ENCODE measurements at regions not wholly inside any gene's neighbourhood (a gene's known extent, or its start where the extent isn't known, plus 50 kb on each side); places are given as distances from the start of the nearest gene placed in this dataset.
"Not testable (repeated sequence)": the region's sequence is repeated elsewhere in the genome, so short reads cannot be mapped to it uniquely, and the experiment has no call there.

GRCh38 chr14:31911160-31911559, 165.9 kb upstream of the ARHGAP5 start:
- H3K27me3 ChIP-seq (ENCODE audit: control insufficient read depth, insufficient read depth, low read length), result no peaks in the 10 kb centered on the region
- no peaks in the 10 kb centered on the region for H3K36me3 ChIP-seq (ENCODE audit: control insufficient read depth, insufficient read depth, low read length)
- TF ChIP-seq, protein P1, sequence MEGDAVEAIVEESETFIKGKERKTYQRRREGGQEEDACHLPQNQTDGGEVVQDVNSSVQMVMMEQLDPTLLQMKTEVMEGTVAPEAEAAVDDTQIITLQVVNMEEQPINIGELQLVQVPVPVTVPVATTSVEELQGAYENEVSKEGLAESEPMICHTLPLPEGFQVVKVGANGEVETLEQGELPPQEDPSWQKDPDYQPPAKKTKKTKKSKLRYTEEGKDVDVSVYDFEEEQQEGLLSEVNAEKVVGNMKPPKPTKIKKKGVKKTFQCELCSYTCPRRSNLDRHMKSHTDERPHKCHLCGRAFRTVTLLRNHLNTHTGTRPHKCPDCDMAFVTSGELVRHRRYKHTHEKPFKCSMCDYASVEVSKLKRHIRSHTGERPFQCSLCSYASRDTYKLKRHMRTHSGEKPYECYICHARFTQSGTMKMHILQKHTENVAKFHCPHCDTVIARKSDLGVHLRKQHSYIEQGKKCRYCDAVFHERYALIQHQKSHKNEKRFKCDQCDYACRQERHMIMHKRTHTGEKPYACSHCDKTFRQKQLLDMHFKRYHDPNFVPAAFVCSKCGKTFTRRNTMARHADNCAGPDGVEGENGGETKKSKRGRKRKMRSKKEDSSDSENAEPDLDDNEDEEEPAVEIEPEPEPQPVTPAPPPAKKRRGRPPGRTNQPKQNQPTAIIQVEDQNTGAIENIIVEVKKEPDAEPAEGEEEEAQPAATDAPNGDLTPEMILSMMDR (IDR thresholded peaks at IDR 0.05; ENCODE audit: insufficient read depth, low read length, poor library complexity, severe bottlenecking), result no peak
- no peak overlapping the region for H3K4me3 ChIP-seq (ENCODE audit: low read depth, low read length)
- DNase-seq (ENCODE audit: low read depth), result no peak

GRCh38 chr14:31913370-31913769, 163.7 kb upstream of the ARHGAP5 start:
- DNase-seq (ENCODE audit: low read depth), result no peak
- Histone ChIP-seq H3K36me3 (ENCODE audit: control insufficient read depth, insufficient read depth, low read length) (no peaks in the 10 kb centered on the region), H3K4me3 (ENCODE audit: low read depth, low read length) (no peak overlapping the region), H3K27me3 (ENCODE audit: control insufficient read depth, insufficient read depth, low read length) (no peaks in the 10 kb centered on the region)
- TF ChIP-seq, protein P1 (IDR thresholded peaks at IDR 0.05; ENCODE audit: insufficient read depth, low read length, poor library complexity, severe bottlenecking), result no peak

GRCh38 chr14:31918289-31918688, 158.8 kb upstream of the ARHGAP5 start:
- DNase-seq (ENCODE audit: low read depth); H3K4me3 ChIP-seq (ENCODE audit: low read depth, low read length); H3K36me3 ChIP-seq (ENCODE audit: control insufficient read depth, insufficient read depth, low read length); H3K27me3 ChIP-seq (ENCODE audit: control insufficient read depth, insufficient read depth, low read length): not testable (repeated sequence)

DNA sequence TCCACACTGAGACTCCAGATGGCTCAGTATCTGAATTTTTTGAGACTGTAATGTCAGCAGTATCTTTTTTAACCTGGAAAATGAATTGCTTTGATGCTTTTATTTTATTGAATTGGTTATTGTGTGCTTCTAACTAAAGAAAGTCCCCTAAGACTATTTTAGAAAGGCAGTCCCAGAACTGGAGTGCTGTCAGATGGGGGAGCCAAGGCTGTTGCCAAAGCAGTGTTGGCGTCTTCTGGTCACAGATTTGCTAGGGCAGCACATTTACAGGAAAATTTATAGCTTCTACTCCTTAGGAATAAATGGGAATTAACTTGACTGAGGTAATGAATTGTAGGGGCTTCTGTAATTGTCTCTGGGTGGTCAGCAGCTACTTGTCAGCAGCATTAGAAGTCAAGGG, 157.1 kb upstream of the ARHGAP5 start:
- no peak overlapping the region for H3K4me3 ChIP-seq (ENCODE audit: low read depth, low read length)
- H3K36me3 ChIP-seq (ENCODE audit: control insufficient read depth, insufficient read depth, low read length), result no peaks in the 10 kb centered on the region
- TF ChIP-seq, protein P1 (IDR thresholded peaks at IDR 0.05; ENCODE audit: insufficient read depth, low read length, poor library complexity, severe bottlenecking), result no peak
- no peak for DNase-seq (ENCODE audit: low read depth)
- H3K27me3 ChIP-seq (ENCODE audit: control insufficient read depth, insufficient read depth, low read length), result no peaks in the 10 kb centered on the region

- H3K27me3 ChIP-seq (ENCODE audit: control insufficient read depth, insufficient read depth, low read length), result no peaks in the 10 kb centered on the region
- DNase-seq (ENCODE audit: low read depth), result no peak
- H3K36me3 ChIP-seq (ENCODE audit: control insufficient read depth, insufficient read depth, low read length), result no peaks in the 10 kb centered on the region
- no peak overlapping the region for H3K4me3 ChIP-seq (ENCODE audit: low read depth, low read length)
- TF ChIP-seq, protein P1 (IDR thresholded peaks at IDR 0.05; ENCODE audit: insufficient read depth, low read length, poor library complexity, severe bottlenecking), result no peak
These were observed 156.0 kb upstream of the ARHGAP5 start for GRCh38 chr14:31920989-31921650.

GRCh38 chr14:31921721-31922120, 155.4 kb upstream of the ARHGAP5 start:
- Histone ChIP-seq H3K36me3 (ENCODE audit: control insufficient read depth, insufficient read depth, low read length) (no peaks in the 10 kb centered on the region), H3K27me3 (ENCODE audit: control insufficient read depth, insufficient read depth, low read length) (no peaks in the 10 kb centered on the region), H3K4me3 (ENCODE audit: low read depth, low read length) (no peak overlapping the region)
- TF ChIP-seq, protein P1 (IDR thresholded peaks at IDR 0.05; ENCODE audit: insufficient read depth, low read length, poor library complexity, severe bottlenecking), result no peak
- no peak for DNase-seq (ENCODE audit: low read depth)

Measured in kidney epithelial cell (primary cell).